Erythroblast (primary cell): ENCODE measurements at regions not wholly inside any gene's neighbourhood (a gene's known extent, or its start where the extent isn't known, plus 50 kb on each side); places are given as distances from the start of the nearest gene placed in this dataset.

Source experiments
- GATA1 ChIP-seq: IDR thresholded peaks from 2 replicates; pipeline ENCODE4 v1.6.1; 2011; ENCODE audit warnings: low read depth, mild to moderate bottlenecking, control low read depth, low read length, moderate library complexity
- POLR2A ChIP-seq: IDR thresholded peaks from 2 replicates; pipeline ENCODE4 v1.6.1; 2011; ENCODE audit warnings: mild to moderate bottlenecking, low read length

DNA sequence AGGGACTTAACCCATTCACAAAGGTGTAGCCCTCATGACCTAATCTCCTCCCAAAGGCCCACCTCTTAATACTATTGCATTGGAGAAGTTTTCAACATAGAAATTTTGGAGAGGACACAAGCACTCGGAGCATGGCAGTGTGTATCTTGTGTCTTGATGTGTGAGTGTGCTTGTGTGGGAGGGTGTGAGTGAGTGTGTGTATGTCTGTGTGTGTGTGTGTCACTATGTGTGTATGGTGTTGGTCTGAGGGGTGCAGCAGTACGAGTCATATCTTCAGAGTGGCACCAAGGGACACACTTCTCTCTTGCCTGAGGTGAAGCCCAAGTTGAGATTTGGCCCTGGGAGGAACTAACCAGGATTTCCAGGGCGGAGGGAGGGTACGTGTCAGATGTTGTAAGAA is 73.7 kb downstream of the NAV1 start:
- no peak for TF ChIP-seq POLR2A
- TF ChIP-seq GATA1 = no peak
